LNCaP clone FGC (cell line): ENCODE measurements at regions not wholly inside any gene's neighbourhood (a gene's known extent, or its start where the extent isn't known, plus 50 kb on each side); places are given as distances from the start of the nearest gene placed in this dataset.

Source experiments
- DNase-seq: peaks from one replicate; pipeline ENCODE4 v3.0.0-alpha.2; 2011; ENCODE audit warnings: low read depth
- H3K4me3 ChIP-seq: 2 replicates; pipeline ENCODE4 v1.5.1; 2011; ENCODE audit warnings: mild to moderate bottlenecking, low read depth, low read length, control low read depth
- TF ChIP-seq, protein P1 (sequence below): IDR thresholded peaks from 2 replicates; pipeline ENCODE4 v1.5.1; 2012; ENCODE audit warnings: mild to moderate bottlenecking; ENCODE audit not compliant: control insufficient read depth, insufficient read depth; ENCODE audit errors: extremely low read depth

- H3K4me3 ChIP-seq, result no peak overlapping the region
- TF ChIP-seq, protein P1, sequence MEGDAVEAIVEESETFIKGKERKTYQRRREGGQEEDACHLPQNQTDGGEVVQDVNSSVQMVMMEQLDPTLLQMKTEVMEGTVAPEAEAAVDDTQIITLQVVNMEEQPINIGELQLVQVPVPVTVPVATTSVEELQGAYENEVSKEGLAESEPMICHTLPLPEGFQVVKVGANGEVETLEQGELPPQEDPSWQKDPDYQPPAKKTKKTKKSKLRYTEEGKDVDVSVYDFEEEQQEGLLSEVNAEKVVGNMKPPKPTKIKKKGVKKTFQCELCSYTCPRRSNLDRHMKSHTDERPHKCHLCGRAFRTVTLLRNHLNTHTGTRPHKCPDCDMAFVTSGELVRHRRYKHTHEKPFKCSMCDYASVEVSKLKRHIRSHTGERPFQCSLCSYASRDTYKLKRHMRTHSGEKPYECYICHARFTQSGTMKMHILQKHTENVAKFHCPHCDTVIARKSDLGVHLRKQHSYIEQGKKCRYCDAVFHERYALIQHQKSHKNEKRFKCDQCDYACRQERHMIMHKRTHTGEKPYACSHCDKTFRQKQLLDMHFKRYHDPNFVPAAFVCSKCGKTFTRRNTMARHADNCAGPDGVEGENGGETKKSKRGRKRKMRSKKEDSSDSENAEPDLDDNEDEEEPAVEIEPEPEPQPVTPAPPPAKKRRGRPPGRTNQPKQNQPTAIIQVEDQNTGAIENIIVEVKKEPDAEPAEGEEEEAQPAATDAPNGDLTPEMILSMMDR, result no peak
- no peak for DNase-seq
These were observed 1557.9 kb downstream of the PLA2G4A start for GRCh38 chr1:188386666-188387065.

- TF ChIP-seq, protein P1, result no peak
- H3K4me3 ChIP-seq, result no peak overlapping the region
- no peak for DNase-seq
These were observed 1565.9 kb downstream of the PLA2G4A start for GRCh38 chr1:188394677-188395076.

- TF ChIP-seq, protein P1, result no peak
- DNase-seq, result no peak
- no peak overlapping the region for H3K4me3 ChIP-seq
These were observed 1568.8 kb downstream of the PLA2G4A start for GRCh38 chr1:188397521-188397920.

GRCh38 chr1:188402986-188403385 is 1574.2 kb downstream of the PLA2G4A start:
- DNase-seq, result no peak
- no peak overlapping the region for H3K4me3 ChIP-seq
- TF ChIP-seq, protein P1, result no peak

- H3K4me3 ChIP-seq, result no peak overlapping the region
- TF ChIP-seq, protein P1, result no peak
- DNase-seq, result no peak
These were observed 1577.9 kb downstream of the PLA2G4A start for GRCh38 chr1:188406636-188407035.

DNA sequence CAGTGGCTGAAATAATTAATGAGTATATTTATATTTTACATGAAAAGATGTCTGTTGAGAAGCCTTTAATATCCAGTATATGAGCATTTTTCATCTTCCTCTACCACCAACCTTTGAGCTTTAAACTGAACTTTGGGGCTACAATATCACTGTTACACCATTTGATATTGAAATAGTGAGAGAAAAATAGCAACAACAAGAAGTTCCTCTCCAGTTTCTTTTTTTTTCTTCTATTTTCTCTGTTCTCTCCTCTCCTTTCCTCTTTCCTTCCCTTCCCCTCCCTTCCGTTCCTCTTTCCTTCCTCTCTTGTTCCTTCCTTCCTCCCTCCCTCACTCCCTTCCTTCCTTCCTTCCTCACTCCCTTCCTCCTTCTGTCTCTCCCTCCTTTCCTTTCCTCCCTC is 1591.4 kb downstream of the PLA2G4A start:
- H3K4me3 ChIP-seq, result no peak overlapping the region
- TF ChIP-seq, protein P1, result no peak
- DNase-seq, result no peak

DNA sequence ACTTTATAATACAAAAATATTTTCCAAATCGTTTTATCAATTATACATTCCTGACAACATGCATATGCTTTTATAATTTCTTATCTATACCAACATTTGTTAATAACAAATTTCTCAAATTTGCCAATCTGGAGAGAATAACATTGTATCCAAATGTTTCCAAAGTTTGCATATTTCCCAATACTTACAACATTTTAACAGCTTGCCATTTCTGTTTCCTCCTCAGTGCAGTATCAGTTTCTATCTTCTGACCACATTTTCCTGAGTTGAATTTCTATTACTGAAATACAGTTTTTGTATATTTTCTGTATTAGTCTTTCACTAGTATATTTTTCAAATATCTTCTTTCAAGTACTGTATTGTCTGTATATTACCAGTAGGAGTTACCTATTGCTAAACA is 1594.3 kb downstream of the PLA2G4A start:
- no peak overlapping the region for H3K4me3 ChIP-seq
- DNase-seq, result no peak
- TF ChIP-seq, protein P1, result no peak
